Natural killer cell (primary cell): ENCODE measurements at regions not wholly inside any gene's neighbourhood (a gene's known extent, or its start where the extent isn't known, plus 50 kb on each side); places are given as distances from the start of the nearest gene placed in this dataset.
A peak's percentile ranks its signal among the peaks of the same experiment; 100 is the strongest.

Experiments used
- ATAC-seq, 3 donors: fragments of 150-1000 bp in 2 of 3; fragments of 200-7000 bp in 1 of 3; cut with Tn5 transposase; 1 replicate in 1 of 3; 2 replicates in 2 of 3; pipeline ENCODE4 v1.10.0; 2021; ENCODE audit warnings: mild to moderate bottlenecking in 2 of 3, moderate library complexity in 2 of 3
- DNase-seq, 2 donors: peaks; one replicate each; pipeline versions ENCODE4 v3.0.0 to v3.0.0-alpha.2; 2013 to 2021; ENCODE audit warnings: mixed read lengths in 1 of 2
- H3K27ac ChIP-seq: one replicate; pipeline ENCODE4 v1.5.1; 2013; ENCODE audit warnings: mild to moderate bottlenecking, low read length
- H3K27me3 ChIP-seq: one replicate; pipeline ENCODE4 v1.6.1; 2013; ENCODE audit warnings: low read length; ENCODE audit not compliant: control insufficient read depth, insufficient read depth
- H3K36me3 ChIP-seq: one replicate; pipeline ENCODE4 v1.6.1; 2013; ENCODE audit warnings: low read length; ENCODE audit not compliant: control insufficient read depth, insufficient read depth
- H3K4me1 ChIP-seq: one replicate; pipeline ENCODE4 v1.6.1; 2013; ENCODE audit warnings: low read length; ENCODE audit not compliant: control insufficient read depth, insufficient read depth
- H3K4me3 ChIP-seq: one replicate; pipeline ENCODE4 v1.5.1; 2013; ENCODE audit warnings: low read length
- H3K9me3 ChIP-seq: one replicate; pipeline ENCODE4 v1.6.1; 2013; ENCODE audit warnings: low read length; ENCODE audit not compliant: control insufficient read depth, insufficient read depth
- H3K27ac Mint-ChIP-seq, 2 donors: one replicate each; pipeline ENCODE4 v1.8.0; 2022; ENCODE audit warnings: mild to moderate bottlenecking in 2 of 2, mixed read lengths in 2 of 2, moderate library complexity in 1 of 2
- H3K27me3 Mint-ChIP-seq, 2 donors: one replicate each; pipeline ENCODE4 v1.8.0; 2022; ENCODE audit warnings: low read depth in 2 of 2, mixed read lengths in 2 of 2
- H3K36me3 Mint-ChIP-seq: one replicate; pipeline ENCODE4 v1.8.0; 2022; ENCODE audit warnings: mixed read lengths
- H3K4me1 Mint-ChIP-seq, 2 donors: one replicate each; pipeline ENCODE4 v1.8.0; 2022; ENCODE audit warnings: mixed read lengths in 2 of 2
- H3K4me3 Mint-ChIP-seq: one replicate; pipeline ENCODE4 v1.8.0; 2022; ENCODE audit warnings: mild to moderate bottlenecking, moderate library complexity, mixed read lengths
- H3K9me3 Mint-ChIP-seq, 2 donors: one replicate each; pipeline ENCODE4 v1.8.0; 2022; ENCODE audit warnings: mixed read lengths in 2 of 2
- CTCF ChIP-seq: fragments of 200-600 bp; IDR thresholded peaks from one replicate; pipeline ENCODE4 v1.8.0; 2022; ENCODE audit warnings: antibody characterized with exemption
- WGBS: methylation state at CpG from one replicate; pipeline ENCODE4 v1.1.7; 2013; ENCODE audit warnings: missing lambda C conversion rate; ENCODE audit not compliant: insufficient coverage; 5-methylcytosine and 5-hydroxymethylcytosine counted together
- intact Hi-C: fragments of 100-400 bp; cut with micrococcal nuclease; formaldehyde crosslinking; loops from one replicate; pipeline ENCODE4 v1.14.2; 2022

GRCh38 chr4:180710628-180711337, 1532.4 kb upstream of the TENM3 start:
- DNase-seq: no peak
- peaks cover 11% of the 10 kb centered on the region for H3K36me3 Mint-ChIP-seq
- no peak overlapping the region for H3K27ac Mint-ChIP-seq
- no peak overlapping the region for H3K27ac ChIP-seq
- no peaks in the 10 kb centered on the region for H3K36me3 ChIP-seq
- intact Hi-C loops: no loop called here
- 65% methylated on average over 4 of the region's 5 CpGs for WGBS
- ATAC-seq: no peak
- peaks cover 14 to 15% of the 10 kb centered on the region in 2 donors for H3K9me3 Mint-ChIP-seq
- H3K4me1 Mint-ChIP-seq: no peaks in the 10 kb centered on the region
- no peak for TF ChIP-seq CTCF
- H3K4me3 ChIP-seq: no peak overlapping the region
- no peaks in the 10 kb centered on the region for H3K4me1 ChIP-seq
- peaks cover 3% of the 10 kb centered on the region for H3K9me3 ChIP-seq
- no peaks in the 10 kb centered on the region for H3K27me3 ChIP-seq
- no peaks in the 10 kb centered on the region for H3K27me3 Mint-ChIP-seq
- no peak overlapping the region for H3K4me3 Mint-ChIP-seq

GRCh38 chr4:180717451-180718033, 1525.7 kb upstream of the TENM3 start:
- TF ChIP-seq CTCF: no peak
- DNase-seq: no peak
- no peaks in the 10 kb centered on the region for H3K9me3 ChIP-seq
- WGBS: 66% methylated on average over 3 of the region's 4 CpGs
- H3K4me1 ChIP-seq: no peaks in the 10 kb centered on the region
- Mint-ChIP-seq H3K27me3 (no peaks in the 10 kb centered on the region), H3K27ac (no peak overlapping the region), H3K9me3 (peaks cover 20 to 29% of the 10 kb centered on the region in 2 donors), H3K4me3 (no peak overlapping the region), H3K36me3 (no peaks in the 10 kb centered on the region), H3K4me1 (no peaks in the 10 kb centered on the region)
- H3K4me3 ChIP-seq: no peak overlapping the region
- no peak overlapping the region for H3K27ac ChIP-seq
- intact Hi-C loops: no loop called here
- no peaks in the 10 kb centered on the region for H3K36me3 ChIP-seq
- H3K27me3 ChIP-seq: no peaks in the 10 kb centered on the region
- ATAC-seq: no peak

DNA sequence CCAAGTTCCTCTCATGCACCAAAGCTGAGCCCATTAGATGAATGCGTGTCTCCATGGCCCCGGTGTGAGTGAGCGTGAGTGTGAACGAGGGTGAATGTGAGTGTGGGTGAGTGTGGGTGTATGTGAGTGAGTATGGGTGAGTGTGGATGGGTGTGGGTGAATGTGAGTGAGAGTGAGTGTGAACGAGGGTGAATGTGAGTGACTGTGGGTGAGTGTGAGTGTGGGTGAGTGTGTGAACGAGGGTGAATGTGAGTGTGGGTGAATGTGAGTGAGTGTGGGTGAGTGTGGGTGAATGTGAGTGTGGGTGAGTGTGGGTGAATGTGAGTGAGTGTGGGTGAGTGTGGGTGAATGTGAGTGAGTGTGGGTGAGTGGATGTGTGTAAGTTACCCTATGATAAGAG, 1521.8 kb upstream of the TENM3 start:
- Mint-ChIP-seq H3K27ac (no peak overlapping the region), H3K4me1 (no peaks in the 10 kb centered on the region), H3K4me3 (no peak overlapping the region), H3K27me3 (no peaks in the 10 kb centered on the region), H3K9me3 (peaks cover 19 to 21% of the 10 kb centered on the region in 2 donors), H3K36me3 (no peaks in the 10 kb centered on the region)
- DNase-seq: no peak
- no peak for TF ChIP-seq CTCF
- 69% methylated on average over 6 of the region's 6 CpGs for WGBS
- intact Hi-C loops: no loop called here
- H3K9me3 ChIP-seq: no peaks in the 10 kb centered on the region
- peak in 1 of 3 donors; percentile 21 for ATAC-seq
- no peaks in the 10 kb centered on the region for H3K27me3 ChIP-seq
- no peaks in the 10 kb centered on the region for H3K4me1 ChIP-seq
- no peak overlapping the region for H3K27ac ChIP-seq
- H3K36me3 ChIP-seq: no peaks in the 10 kb centered on the region
- H3K4me3 ChIP-seq: no peak overlapping the region

DNA sequence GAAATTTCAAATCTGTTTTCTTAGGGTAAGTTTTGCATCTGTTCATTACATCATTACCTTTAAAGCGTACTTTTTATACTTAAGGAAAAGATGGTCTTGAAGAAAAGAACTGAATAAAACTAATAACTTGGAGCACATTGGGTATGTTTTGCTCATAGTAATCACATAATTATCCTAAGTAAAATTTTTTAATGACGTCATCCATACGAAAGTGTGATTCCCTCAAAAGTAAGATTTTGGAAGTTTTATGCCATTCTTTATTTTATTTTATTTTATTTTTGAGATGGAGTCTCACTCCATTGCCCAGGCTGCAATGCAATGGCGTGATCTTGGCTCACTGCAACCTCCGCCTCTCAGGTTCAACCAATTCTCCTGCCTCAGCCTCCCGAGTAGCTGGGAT, 1516.6 kb upstream of the TENM3 start:
- Mint-ChIP-seq H3K27ac (no peak overlapping the region), H3K4me3 (no peak overlapping the region), H3K9me3 (peaks cover 9 to 15% of the 10 kb centered on the region in 2 donors), H3K4me1 (no peaks in the 10 kb centered on the region), H3K36me3 (no peaks in the 10 kb centered on the region), H3K27me3 (no peaks in the 10 kb centered on the region)
- H3K27me3 ChIP-seq: no peaks in the 10 kb centered on the region
- no peaks in the 10 kb centered on the region for H3K36me3 ChIP-seq
- no peak overlapping the region for H3K4me3 ChIP-seq
- no peak for TF ChIP-seq CTCF
- intact Hi-C loops: no loop called here
- no peak for DNase-seq
- no peak for ATAC-seq
- H3K9me3 ChIP-seq: no peaks in the 10 kb centered on the region
- H3K4me1 ChIP-seq: no peaks in the 10 kb centered on the region
- 97% methylated on average over 2 of the region's 6 CpGs for WGBS
- H3K27ac ChIP-seq: no peak overlapping the region
